Neural crest cell (in vitro differentiated cells): ENCODE measurements at regions not wholly inside any gene's neighbourhood (a gene's known extent, or its start where the extent isn't known, plus 50 kb on each side); places are given as distances from the start of the nearest gene placed in this dataset.
A peak's percentile ranks its signal among the peaks of the same experiment; 100 is the strongest.

Experiments
- DNase-seq: peaks from one replicate; pipeline ENCODE4 v3.0.0; 2021; ENCODE audit warnings: low read depth, mixed read lengths, low spot score
- H3K27ac Mint-ChIP-seq: one replicate; pipeline ENCODE4 v1.8.0; 2021; ENCODE audit warnings: mild to moderate bottlenecking, mixed read lengths; ENCODE audit not compliant: unreplicated experiment
- H3K27me3 Mint-ChIP-seq: 2 replicates; pipeline ENCODE4 v1.8.0; 2021; ENCODE audit warnings: low read depth, mild to moderate bottlenecking, mixed read lengths
- H3K36me3 Mint-ChIP-seq: 2 replicates; pipeline ENCODE4 v1.8.0; 2021; ENCODE audit warnings: low read depth, mild to moderate bottlenecking, mixed read lengths
- H3K4me1 Mint-ChIP-seq: 2 replicates; pipeline ENCODE4 v1.8.0; 2021; ENCODE audit warnings: mixed read lengths
- H3K4me3 Mint-ChIP-seq: one replicate; pipeline ENCODE4 v1.8.0; 2021; ENCODE audit warnings: mild to moderate bottlenecking, mixed read lengths
- H3K9me3 Mint-ChIP-seq: 2 replicates; pipeline ENCODE4 v1.8.0; 2021; ENCODE audit warnings: mixed read lengths
- TF ChIP-seq, protein P1 (sequence below): fragments of 200-600 bp; sonication (generic); conservative IDR thresholded peaks from 2 replicates; pipeline ENCODE4 v1.5.0; 2021; ENCODE audit warnings: antibody characterized with exemption, mild to moderate bottlenecking

DNA sequence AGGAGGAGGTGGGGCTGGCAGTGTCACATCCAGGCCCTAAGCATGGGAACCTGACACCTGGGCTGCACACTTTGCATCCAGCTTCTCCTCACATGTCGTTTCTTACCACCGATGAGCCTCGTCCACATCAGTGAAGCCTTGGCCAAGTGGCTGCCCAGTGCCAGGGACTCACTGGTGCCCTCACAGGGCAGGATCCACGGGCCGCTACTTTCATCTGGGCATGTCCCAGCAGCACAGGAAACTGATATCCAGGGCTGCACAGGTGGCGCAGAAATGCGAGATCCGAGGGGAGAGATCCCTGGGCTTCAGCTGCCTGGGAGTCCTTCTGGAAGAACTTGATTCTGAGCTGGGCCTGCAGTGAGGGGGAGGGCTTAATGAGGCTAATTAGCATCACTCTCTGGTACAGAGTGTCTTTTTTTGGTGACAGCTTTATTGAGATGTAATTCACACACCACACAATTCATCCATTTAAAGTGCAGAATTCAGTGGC, 291.6 kb upstream of the HDAC4 start:
- H3K4me1 Mint-ChIP-seq, result peaks cover 6% of the 10 kb centered on the region
- no peaks in the 10 kb centered on the region for H3K27me3 Mint-ChIP-seq
- H3K27ac Mint-ChIP-seq, result no peak overlapping the region
- no peak for DNase-seq
- H3K9me3 Mint-ChIP-seq, result no peaks in the 10 kb centered on the region
- TF ChIP-seq, protein P1, sequence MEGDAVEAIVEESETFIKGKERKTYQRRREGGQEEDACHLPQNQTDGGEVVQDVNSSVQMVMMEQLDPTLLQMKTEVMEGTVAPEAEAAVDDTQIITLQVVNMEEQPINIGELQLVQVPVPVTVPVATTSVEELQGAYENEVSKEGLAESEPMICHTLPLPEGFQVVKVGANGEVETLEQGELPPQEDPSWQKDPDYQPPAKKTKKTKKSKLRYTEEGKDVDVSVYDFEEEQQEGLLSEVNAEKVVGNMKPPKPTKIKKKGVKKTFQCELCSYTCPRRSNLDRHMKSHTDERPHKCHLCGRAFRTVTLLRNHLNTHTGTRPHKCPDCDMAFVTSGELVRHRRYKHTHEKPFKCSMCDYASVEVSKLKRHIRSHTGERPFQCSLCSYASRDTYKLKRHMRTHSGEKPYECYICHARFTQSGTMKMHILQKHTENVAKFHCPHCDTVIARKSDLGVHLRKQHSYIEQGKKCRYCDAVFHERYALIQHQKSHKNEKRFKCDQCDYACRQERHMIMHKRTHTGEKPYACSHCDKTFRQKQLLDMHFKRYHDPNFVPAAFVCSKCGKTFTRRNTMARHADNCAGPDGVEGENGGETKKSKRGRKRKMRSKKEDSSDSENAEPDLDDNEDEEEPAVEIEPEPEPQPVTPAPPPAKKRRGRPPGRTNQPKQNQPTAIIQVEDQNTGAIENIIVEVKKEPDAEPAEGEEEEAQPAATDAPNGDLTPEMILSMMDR, result no peak
- no peaks in the 10 kb centered on the region for H3K36me3 Mint-ChIP-seq
- no peak overlapping the region for H3K4me3 Mint-ChIP-seq

DNA sequence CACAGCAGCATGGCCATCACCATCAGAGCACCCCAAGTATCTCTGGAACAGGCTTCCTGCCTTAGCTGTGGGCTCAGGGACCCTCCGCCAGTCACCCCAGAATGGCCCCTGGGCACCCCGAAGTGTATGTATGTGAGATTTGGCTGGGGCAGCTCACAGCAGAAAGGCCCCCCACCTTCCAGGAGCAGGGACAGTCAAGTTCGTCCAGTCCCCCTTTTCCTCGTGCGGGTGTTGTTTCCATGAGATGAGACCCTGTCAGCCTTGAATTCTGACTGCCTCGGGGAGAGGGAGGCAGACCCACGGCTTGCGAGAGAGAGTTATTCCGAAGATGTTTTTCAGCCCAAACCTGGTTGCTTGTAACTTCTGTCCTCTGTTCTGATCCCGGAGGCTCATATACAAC, 290.9 kb upstream of the HDAC4 start:
- Mint-ChIP-seq H3K4me1 (peaks cover 6% of the 10 kb centered on the region), H3K36me3 (no peaks in the 10 kb centered on the region), H3K9me3 (no peaks in the 10 kb centered on the region), H3K27ac (no peak overlapping the region), H3K27me3 (no peaks in the 10 kb centered on the region), H3K4me3 (no peak overlapping the region)
- TF ChIP-seq, protein P1, result no peak
- DNase-seq, result no peak

DNA sequence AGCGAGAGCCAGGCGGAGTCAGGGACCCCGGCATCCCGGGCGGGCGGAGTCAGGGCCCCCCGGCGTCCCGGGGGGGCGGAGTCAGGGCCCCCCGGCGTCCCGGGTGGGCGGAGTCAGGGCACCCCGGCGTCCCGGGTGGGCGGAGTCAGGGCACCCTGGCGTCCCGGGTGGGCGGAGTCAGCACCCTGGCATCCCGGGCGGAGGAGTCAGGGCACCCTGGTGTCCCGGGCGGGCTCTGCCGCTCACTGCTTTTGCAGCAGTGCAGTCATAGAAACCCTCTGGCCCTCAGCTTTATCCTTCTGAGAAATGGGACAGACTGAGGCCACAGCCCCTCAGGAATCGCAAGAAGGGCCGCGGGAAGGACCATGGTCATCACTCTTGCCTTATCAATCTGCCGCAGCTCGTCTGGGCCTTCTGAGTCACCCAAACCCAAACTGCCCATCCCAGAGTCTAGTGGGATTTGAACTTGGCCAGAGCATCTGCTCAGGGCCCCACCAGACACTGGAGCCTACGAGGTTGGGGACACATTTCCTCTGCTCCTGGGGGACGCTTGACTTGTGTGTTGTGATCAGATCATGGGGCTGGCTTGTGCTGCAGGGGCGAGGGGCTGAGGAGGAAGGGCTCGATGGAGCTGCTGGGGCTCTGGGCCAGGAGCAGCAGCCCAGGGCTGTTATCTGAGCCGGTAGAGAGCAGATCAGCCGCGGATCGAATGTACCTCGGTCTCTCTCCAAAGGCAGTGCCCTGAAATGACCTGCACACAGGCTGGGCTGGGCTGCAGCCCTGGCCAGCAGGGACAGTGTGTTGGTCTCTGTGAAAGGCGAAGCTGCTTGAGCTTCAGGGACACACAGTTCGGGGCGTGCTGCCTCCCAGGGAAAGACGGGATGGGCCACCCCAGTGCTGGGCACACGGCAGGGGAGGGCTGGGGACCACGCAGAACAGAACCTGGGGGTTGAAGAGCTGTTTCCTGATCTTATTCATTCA, 290.1 kb upstream of the HDAC4 start:
- TF ChIP-seq, protein P1, result no peak
- Mint-ChIP-seq H3K4me1 (peaks cover 6% of the 10 kb centered on the region), H3K27ac (peak overlapping the region; percentile 62), H3K4me3 (no peak overlapping the region), H3K27me3 (no peaks in the 10 kb centered on the region), H3K36me3 (no peaks in the 10 kb centered on the region), H3K9me3 (no peaks in the 10 kb centered on the region)
- no peak for DNase-seq

DNA sequence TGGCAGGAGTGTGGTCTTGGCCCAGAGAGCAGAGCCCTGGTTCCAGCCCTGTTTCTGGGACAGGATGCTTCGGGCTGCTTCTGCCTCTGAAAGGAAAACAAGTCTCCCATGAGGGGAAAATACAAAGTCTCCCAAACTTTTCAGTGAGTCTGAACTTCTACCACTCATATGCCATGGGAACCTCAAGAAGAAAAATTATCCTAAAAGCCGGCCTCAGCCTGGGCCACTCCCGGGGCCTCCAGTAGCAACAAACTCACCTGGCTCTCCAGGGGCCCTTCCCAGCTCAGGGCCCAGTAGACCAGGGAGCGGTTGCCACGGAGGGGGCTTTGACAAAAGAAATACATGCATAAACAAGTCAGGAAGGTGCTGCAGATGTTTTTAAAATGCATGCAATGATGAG, 289.2 kb upstream of the HDAC4 start:
- Mint-ChIP-seq H3K27ac (no peak overlapping the region), H3K4me1 (peaks cover 6% of the 10 kb centered on the region), H3K4me3 (no peak overlapping the region), H3K9me3 (no peaks in the 10 kb centered on the region), H3K36me3 (no peaks in the 10 kb centered on the region), H3K27me3 (peaks cover 3% of the 10 kb centered on the region)
- DNase-seq, result no peak
- TF ChIP-seq, protein P1, result no peak

DNA sequence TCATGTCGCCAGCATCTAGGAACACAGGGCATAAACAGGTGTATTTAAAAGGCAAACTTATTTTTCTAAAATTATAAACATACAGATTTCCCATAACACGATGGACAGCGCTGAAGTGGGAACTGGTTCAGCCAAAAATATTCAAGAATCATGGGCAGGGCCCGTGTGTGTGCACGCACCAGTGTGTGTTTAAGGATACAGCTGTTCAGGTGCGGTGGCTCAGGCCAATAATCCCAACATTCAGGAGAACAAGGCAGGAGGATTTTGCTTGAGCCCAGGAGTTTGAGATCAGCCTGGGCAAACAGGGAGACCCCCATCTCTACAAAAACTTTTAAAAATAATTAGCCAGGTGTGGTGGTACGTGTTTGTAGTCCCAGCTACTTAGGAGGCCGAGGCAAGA, 288.6 kb upstream of the HDAC4 start:
- TF ChIP-seq, protein P1, result no peak

More for the DNA sequence above, 288.6 kb upstream of the HDAC4 start:
- Mint-ChIP-seq H3K27ac (no peak overlapping the region), H3K36me3 (no peaks in the 10 kb centered on the region), H3K27me3 (peaks cover 3% of the 10 kb centered on the region), H3K4me1 (peaks cover 6% of the 10 kb centered on the region), H3K9me3 (no peaks in the 10 kb centered on the region), H3K4me3 (no peak overlapping the region)
- no peak for DNase-seq
